GM21528 (cell line): ENCODE measurements at regions not wholly inside any gene's neighbourhood (a gene's known extent, or its start where the extent isn't known, plus 50 kb on each side); places are given as distances from the start of the nearest gene placed in this dataset.
"Not testable (repeated sequence)": the region's sequence is repeated elsewhere in the genome, so short reads cannot be mapped to it uniquely, and the experiment has no call there.

ENCODE experiments used
- ATAC-seq: cut with Tn5 transposase; IDR thresholded peaks from one replicate; pipeline ENCODE4 v1.9.1; 2021; ENCODE audit warnings: mild to moderate bottlenecking, moderate library complexity; ENCODE audit not compliant: unreplicated experiment, low FRiP score

- ATAC-seq, result no peak
These were observed 215.8 kb upstream of the LRRC4C start for GRCh38 chr11:41675205-41675604.

- ATAC-seq, result no peak
These were observed 253.6 kb upstream of the LRRC4C start for GRCh38 chr11:41713030-41713429.

- no peak for ATAC-seq
These were observed 254.6 kb upstream of the LRRC4C start for GRCh38 chr11:41714101-41714500.

- ATAC-seq, result no peak
These were observed 257.4 kb upstream of the LRRC4C start for GRCh38 chr11:41716862-41717261.

- ATAC-seq, result no peak
These were observed 261.3 kb upstream of the LRRC4C start for GRCh38 chr11:41720761-41721160.

GRCh38 chr11:41728161-41728560 is 268.7 kb upstream of the LRRC4C start:
- not testable (repeated sequence) for ATAC-seq

- ATAC-seq, result no peak
These were observed 315.8 kb upstream of the LRRC4C start for GRCh38 chr11:41775296-41775695.

GRCh38 chr11:41779401-41779960 is 320.0 kb upstream of the LRRC4C start:
- ATAC-seq, result no peak

- ATAC-seq, result no peak
These were observed 322.0 kb upstream of the LRRC4C start for GRCh38 chr11:41781441-41781840.

GRCh38 chr11:41784513-41785335 is 325.3 kb upstream of the LRRC4C start:
- no peak for ATAC-seq

GRCh38 chr11:41786087-41786486 is 326.6 kb upstream of the LRRC4C start:
- no peak for ATAC-seq

- ATAC-seq, result no peak
These were observed 328.7 kb upstream of the LRRC4C start for GRCh38 chr11:41788177-41788576.

- ATAC-seq, result no peak
These were observed 329.9 kb upstream of the LRRC4C start for GRCh38 chr11:41789376-41789775.

- ATAC-seq, result no peak
These were observed 335.6 kb upstream of the LRRC4C start for GRCh38 chr11:41795004-41795403.

- no peak for ATAC-seq
These were observed 340.3 kb upstream of the LRRC4C start for GRCh38 chr11:41799754-41800153.

GRCh38 chr11:41803895-41804294 is 344.4 kb upstream of the LRRC4C start:
- no peak for ATAC-seq

GRCh38 chr11:41816396-41816795 is 356.9 kb upstream of the LRRC4C start:
- no peak for ATAC-seq

GRCh38 chr11:41824287-41824686 is 364.8 kb upstream of the LRRC4C start:
- ATAC-seq, result not testable (repeated sequence)

GRCh38 chr11:41826085-41826484 is 366.6 kb upstream of the LRRC4C start:
- ATAC-seq, result no peak

GRCh38 chr11:41836431-41836830 is 377.0 kb upstream of the LRRC4C start:
- ATAC-seq, result no peak

GRCh38 chr11:41842673-41843072 is 383.2 kb upstream of the LRRC4C start:
- ATAC-seq, result no peak

GRCh38 chr11:41845066-41845465 is 385.6 kb upstream of the LRRC4C start:
- no peak for ATAC-seq
